Right atrium auricular region (tissue), 2 donors: ENCODE measurements at regions not wholly inside any gene's neighbourhood (a gene's known extent, or its start where the extent isn't known, plus 50 kb on each side); places are given as distances from the start of the nearest gene placed in this dataset.

Experiments
- DNase-seq: peaks from one replicate; pipeline ENCODE4 v3.0.0-alpha.2; 2019; ENCODE audit warnings: low spot score
- H3K27ac ChIP-seq, 2 donors: fragments of 200-600 bp; sonication (generic); 1 replicate in 1 of 2; 2 replicates in 1 of 2; pipeline ENCODE4 v1.5.1; 2016 to 2019
- H3K27me3 ChIP-seq, 2 donors: fragments of 200-600 bp; sonication (generic); one replicate each; pipeline versions ENCODE4 v1.5.1 to v1.6.0; 2017 to 2019
- H3K36me3 ChIP-seq: fragments of 200-600 bp; sonication (generic); one replicate; pipeline ENCODE4 v1.5.1; 2016
- H3K4me1 ChIP-seq, 2 donors: fragments of 200-600 bp; sonication (generic); one replicate each; pipeline versions ENCODE4 v1.5.1 to v1.6.0; 2017 to 2019
- H3K4me3 ChIP-seq, 2 donors: fragments of 200-600 bp; sonication (generic); 1 replicate in 1 of 2; 2 replicates in 1 of 2; pipeline ENCODE4 v1.5.1; 2017 to 2019; ENCODE audit warnings: mild to moderate bottlenecking in 1 of 2, moderate library complexity in 1 of 2
- H3K9me3 ChIP-seq, 2 donors: fragments of 200-600 bp; sonication (generic); one replicate each; pipeline ENCODE4 v1.5.1; 2019
- TF ChIP-seq, protein P1 (sequence below), 2 donors: fragments of 200-600 bp; sonication (generic); IDR thresholded peaks; one replicate each; pipeline ENCODE4 v1.5.1; 2019; ENCODE audit warnings: antibody characterized with exemption in 2 of 2

DNA sequence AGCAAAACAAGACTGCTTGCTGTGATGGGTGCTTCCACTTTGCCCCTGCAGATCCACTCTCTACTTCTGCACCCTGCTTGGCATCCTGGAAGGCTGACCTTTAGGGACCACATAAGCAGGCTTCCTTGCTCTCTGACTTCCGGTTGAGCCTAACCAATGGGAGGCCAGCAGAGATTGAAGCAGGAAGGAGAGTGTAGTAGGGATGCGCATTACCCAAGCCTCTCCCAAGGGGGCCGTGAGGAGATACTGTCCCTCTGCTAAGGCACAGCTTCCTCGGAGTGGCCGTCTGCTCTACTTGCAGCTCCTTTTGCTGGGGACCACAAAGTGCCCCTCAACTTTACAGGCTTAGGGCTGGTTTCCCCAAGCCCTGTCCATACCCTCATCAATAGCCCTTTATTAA is 624.3 kb upstream of the TENM3 start:
- no peaks in the 10 kb centered on the region for H3K9me3 ChIP-seq
- DNase-seq = no peak
- no peak overlapping the region for H3K27ac ChIP-seq
- no peaks in the 10 kb centered on the region for H3K4me1 ChIP-seq
- no peaks in the 10 kb centered on the region for H3K36me3 ChIP-seq
- TF ChIP-seq, protein P1, sequence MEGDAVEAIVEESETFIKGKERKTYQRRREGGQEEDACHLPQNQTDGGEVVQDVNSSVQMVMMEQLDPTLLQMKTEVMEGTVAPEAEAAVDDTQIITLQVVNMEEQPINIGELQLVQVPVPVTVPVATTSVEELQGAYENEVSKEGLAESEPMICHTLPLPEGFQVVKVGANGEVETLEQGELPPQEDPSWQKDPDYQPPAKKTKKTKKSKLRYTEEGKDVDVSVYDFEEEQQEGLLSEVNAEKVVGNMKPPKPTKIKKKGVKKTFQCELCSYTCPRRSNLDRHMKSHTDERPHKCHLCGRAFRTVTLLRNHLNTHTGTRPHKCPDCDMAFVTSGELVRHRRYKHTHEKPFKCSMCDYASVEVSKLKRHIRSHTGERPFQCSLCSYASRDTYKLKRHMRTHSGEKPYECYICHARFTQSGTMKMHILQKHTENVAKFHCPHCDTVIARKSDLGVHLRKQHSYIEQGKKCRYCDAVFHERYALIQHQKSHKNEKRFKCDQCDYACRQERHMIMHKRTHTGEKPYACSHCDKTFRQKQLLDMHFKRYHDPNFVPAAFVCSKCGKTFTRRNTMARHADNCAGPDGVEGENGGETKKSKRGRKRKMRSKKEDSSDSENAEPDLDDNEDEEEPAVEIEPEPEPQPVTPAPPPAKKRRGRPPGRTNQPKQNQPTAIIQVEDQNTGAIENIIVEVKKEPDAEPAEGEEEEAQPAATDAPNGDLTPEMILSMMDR (IDR thresholded peaks at IDR 0.05) = no peak
- no peaks in the 10 kb centered on the region for H3K27me3 ChIP-seq
- H3K4me3 ChIP-seq = no peak overlapping the region

DNA sequence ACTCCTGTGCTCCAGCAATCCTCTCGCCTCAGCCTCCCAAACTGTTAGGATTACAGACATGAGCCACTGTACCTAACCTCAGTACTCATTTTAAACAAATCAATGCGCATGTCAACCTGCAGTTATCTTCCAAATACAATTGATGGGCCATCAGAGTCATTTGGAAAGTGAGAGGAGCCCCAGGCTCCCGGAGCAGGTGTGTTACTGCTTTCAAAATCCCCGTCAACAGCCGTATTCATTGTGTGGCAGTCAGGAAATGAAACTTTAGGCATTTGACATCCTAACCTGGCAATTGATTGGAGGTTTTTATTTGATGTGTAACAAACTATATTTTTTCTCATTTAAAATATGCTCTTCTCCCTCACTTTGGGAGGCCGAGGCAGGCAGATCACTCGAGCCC is 623.6 kb upstream of the TENM3 start:
- H3K9me3 ChIP-seq = no peaks in the 10 kb centered on the region
- H3K27ac ChIP-seq = no peak overlapping the region
- DNase-seq = no peak
- no peak overlapping the region for H3K4me3 ChIP-seq
- no peaks in the 10 kb centered on the region for H3K4me1 ChIP-seq
- TF ChIP-seq, protein P1 (IDR thresholded peaks at IDR 0.05) = no peak
- no peaks in the 10 kb centered on the region for H3K36me3 ChIP-seq
- no peaks in the 10 kb centered on the region for H3K27me3 ChIP-seq

DNA sequence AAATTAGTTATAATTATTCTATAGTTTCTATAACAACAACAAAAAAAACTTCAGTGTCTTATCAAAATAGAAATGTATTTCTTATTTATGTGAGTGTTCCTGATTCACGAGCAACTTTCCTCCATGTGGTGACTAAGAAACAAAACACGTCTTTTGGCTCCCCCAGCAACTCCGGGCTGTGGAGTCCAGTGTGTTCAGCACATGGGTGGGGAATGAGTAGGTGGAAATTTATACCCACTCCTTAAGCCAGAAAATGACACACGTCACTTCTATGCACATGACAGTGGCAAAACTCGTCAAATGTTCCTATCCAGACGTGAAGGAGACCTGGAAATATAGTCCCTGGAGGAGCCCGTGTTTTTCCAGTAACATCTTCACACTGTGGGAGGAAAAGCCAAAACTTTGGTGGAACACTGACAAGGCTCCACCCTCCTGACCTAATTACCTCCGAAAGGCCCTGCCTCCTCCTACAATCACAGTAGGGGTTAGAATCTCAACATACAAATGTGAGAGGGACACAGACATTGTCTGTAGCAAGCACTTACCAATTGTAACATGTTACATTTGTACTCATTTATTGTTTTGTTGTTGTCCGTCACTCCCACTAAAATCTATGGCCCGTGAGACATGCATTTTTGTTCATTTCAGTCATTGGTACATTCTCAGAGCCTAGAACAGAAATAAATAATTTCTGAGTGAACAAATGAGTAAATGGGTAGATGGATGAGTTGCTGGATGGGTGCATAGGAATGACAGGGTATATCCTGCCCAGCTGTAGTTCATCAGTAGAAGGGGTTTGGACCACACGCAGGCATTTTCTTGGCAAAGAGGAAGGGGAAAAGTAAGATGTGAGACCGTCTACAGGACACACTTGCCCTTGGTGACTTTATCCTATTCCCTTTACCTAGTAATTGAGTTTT is 605.8 kb upstream of the TENM3 start:
- Histone ChIP-seq H3K4me3 (no peak overlapping the region), H3K36me3 (no peaks in the 10 kb centered on the region), H3K4me1 (no peaks in the 10 kb centered on the region), H3K27ac (no peak overlapping the region), H3K9me3 (peaks cover 0 to 5% of the 10 kb centered on the region in 2 donors), H3K27me3 (no peaks in the 10 kb centered on the region)
- TF ChIP-seq, protein P1 (IDR thresholded peaks at IDR 0.05) = no peak
- no peak for DNase-seq

DNA sequence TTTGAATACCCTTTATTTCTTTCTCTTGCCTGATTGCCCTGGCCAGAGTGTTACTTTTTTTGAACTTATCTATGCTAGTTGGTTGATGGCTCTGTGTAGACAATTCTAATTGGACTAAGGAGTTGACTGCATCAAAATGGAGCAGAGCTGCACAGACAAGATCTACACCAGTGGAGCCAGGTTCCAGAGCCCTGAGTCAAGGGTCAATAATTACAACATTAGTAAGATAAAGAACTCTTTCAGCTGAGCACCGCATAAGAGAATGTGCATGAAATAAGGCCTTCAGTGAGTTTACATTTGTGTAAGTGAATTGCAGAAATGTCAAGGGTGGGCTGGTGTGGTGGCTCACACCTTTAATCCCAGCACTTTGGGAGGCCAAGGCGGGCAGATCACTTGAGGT is 599.7 kb upstream of the TENM3 start:
- Histone ChIP-seq H3K9me3 (peaks cover 0 to 9% of the 10 kb centered on the region in 2 donors), H3K36me3 (no peaks in the 10 kb centered on the region), H3K27ac (no peak overlapping the region), H3K4me1 (no peaks in the 10 kb centered on the region), H3K4me3 (no peak overlapping the region), H3K27me3 (no peaks in the 10 kb centered on the region)
- DNase-seq = no peak
- TF ChIP-seq, protein P1 (IDR thresholded peaks at IDR 0.05) = no peak

DNA sequence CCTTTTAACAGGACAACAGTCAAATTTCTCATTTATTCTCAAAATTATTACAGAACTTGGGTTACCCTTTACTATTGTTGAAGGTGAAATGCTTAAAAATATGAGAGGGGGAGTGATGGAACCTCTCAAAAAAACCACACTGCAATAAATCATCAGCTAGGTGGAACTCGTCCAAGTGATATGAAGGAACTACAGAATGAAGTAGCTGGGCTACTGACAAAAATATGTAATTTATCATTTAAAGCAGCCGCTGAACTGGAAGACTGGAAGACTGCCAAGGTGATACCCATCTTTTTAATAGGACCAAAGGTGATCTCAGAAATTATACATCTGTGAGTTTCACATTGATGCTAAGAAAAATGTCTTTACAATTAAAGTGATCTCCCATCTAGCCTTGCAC is 597.7 kb upstream of the TENM3 start:
- H3K36me3 ChIP-seq = no peaks in the 10 kb centered on the region
- H3K27ac ChIP-seq = no peak overlapping the region
- peaks cover 0 to 9% of the 10 kb centered on the region in 2 donors for H3K9me3 ChIP-seq
- no peaks in the 10 kb centered on the region for H3K4me1 ChIP-seq
- TF ChIP-seq, protein P1 (IDR thresholded peaks at IDR 0.05) = no peak
- no peak for DNase-seq
- H3K27me3 ChIP-seq = no peaks in the 10 kb centered on the region
- no peak overlapping the region for H3K4me3 ChIP-seq
